Loucy (cell line): ENCODE measurements at regions not wholly inside any gene's neighbourhood (a gene's known extent, or its start where the extent isn't known, plus 50 kb on each side); places are given as distances from the start of the nearest gene placed in this dataset.

ENCODE experiments used
- EZH2phosphoT487 ChIP-seq: fragments of 200-600 bp; IDR thresholded peaks from 2 replicates; pipeline ENCODE4 v1.6.1; 2018; ENCODE audit warnings: antibody characterized with exemption, mild to moderate bottlenecking, moderate library complexity, borderline replicate concordance
- TF ChIP-seq, protein P1 (sequence below): fragments of 200-600 bp; sonication (generic); conservative IDR thresholded peaks from 2 replicates; pipeline ENCODE4 v1.5.1; 2014; ENCODE audit warnings: mild to moderate bottlenecking, antibody characterized with exemption, low read length

- TF ChIP-seq, protein P1, sequence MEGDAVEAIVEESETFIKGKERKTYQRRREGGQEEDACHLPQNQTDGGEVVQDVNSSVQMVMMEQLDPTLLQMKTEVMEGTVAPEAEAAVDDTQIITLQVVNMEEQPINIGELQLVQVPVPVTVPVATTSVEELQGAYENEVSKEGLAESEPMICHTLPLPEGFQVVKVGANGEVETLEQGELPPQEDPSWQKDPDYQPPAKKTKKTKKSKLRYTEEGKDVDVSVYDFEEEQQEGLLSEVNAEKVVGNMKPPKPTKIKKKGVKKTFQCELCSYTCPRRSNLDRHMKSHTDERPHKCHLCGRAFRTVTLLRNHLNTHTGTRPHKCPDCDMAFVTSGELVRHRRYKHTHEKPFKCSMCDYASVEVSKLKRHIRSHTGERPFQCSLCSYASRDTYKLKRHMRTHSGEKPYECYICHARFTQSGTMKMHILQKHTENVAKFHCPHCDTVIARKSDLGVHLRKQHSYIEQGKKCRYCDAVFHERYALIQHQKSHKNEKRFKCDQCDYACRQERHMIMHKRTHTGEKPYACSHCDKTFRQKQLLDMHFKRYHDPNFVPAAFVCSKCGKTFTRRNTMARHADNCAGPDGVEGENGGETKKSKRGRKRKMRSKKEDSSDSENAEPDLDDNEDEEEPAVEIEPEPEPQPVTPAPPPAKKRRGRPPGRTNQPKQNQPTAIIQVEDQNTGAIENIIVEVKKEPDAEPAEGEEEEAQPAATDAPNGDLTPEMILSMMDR, result no peak
- no peak for TF ChIP-seq EZH2phosphoT487
Observed at GRCh38 chr7:54869523-54869922, 110.5 kb upstream of the SEC61G start.
